GM12878 (cell line): ENCODE measurements at regions not wholly inside any gene's neighbourhood (a gene's known extent, or its start where the extent isn't known, plus 50 kb on each side); places are given as distances from the start of the nearest gene placed in this dataset.

Experiments
- ATAC-seq: fragments of 200-7000 bp; cut with Tn5 transposase; 3 replicates; pipeline ENCODE4 v1.9.1; 2020; ENCODE audit warnings: mild to moderate bottlenecking, moderate library complexity
- BruUV-seq: library from RNA; stranded (reverse); fragments of 400-500 nt; replicated peaks from 2 replicates; lab custom pipeline; 2021; lab: Mats Ljungman, UMichigan
- CTCF ChIA-PET: fragments of 300-600 bp; sonication (Branson Sonifier 250); formaldehyde crosslinking; extraction: SDS; loops from one replicate; lab custom pipeline; 2021; ENCODE audit warnings: inconsistent platforms; lab: Yijun Ruan, JAX
- POLR2A ChIA-PET: fragments of 350-600 bp; formaldehyde crosslinking; extraction: SDS; loops from one replicate; lab custom pipeline; 2021; ENCODE audit warnings: inconsistent platforms; lab: Charles Lee
- RAD21 ChIA-PET: fragments of 300-600 bp; sonication (Branson Sonifier 250); formaldehyde crosslinking; loops from one replicate; lab custom pipeline; 2023; ENCODE audit warnings: antibody characterized with exemption; ENCODE audit not compliant: unreplicated experiment; lab: Charles Lee
- SMC1A ChIA-PET: fragments of 300-600 bp; sonication (Branson Sonifier 250); formaldehyde crosslinking; loops from one replicate; lab custom pipeline; 2023; ENCODE audit not compliant: unreplicated experiment, uncharacterized antibody; lab: Charles Lee
- DNase-seq: peaks from one replicate; pipeline ENCODE4 v3.0.0-alpha.2; 2011; ENCODE audit warnings: low read depth, low spot score
- FAIRE-seq: peaks from 3 replicates; lab custom pipeline; 2011; peaks lifted over from hg19 to GRCh38; lab: Jason Lieb, UNC
- H2AFZ ChIP-seq: 2 replicates; pipeline ENCODE4 v1.6.0; 2011; ENCODE audit warnings: low read depth, low read length, control low read depth; ENCODE audit not compliant: control insufficient read depth
- H3K27ac ChIP-seq: 2 replicates; pipeline ENCODE4 v1.5.1; 2011; ENCODE audit warnings: control low read depth; ENCODE audit not compliant: control insufficient read depth, insufficient read depth
- H3K27me3 ChIP-seq, 2 experiments: replicated peaks in 1 of 2; 2 replicates each; pipeline versions ENCODE4 v1.6.0 to v1.6.1; 2011; ENCODE audit warnings: low read length in 1 of 2; ENCODE audit not compliant: control insufficient read depth in 2 of 2, insufficient read depth in 2 of 2
- H3K36me3 ChIP-seq, 2 experiments: 2 replicates each; pipeline ENCODE4 v1.5.1; 2011; ENCODE audit warnings: low read length in 1 of 2; ENCODE audit not compliant: control insufficient read depth in 2 of 2, insufficient read depth in 2 of 2
- H3K4me1 ChIP-seq: 2 replicates; pipeline ENCODE4 v1.6.1; 2011; ENCODE audit warnings: mild to moderate bottlenecking, low read length, moderate library complexity, mixed read lengths; ENCODE audit not compliant: control insufficient read depth, insufficient read depth
- H3K4me2 ChIP-seq: 2 replicates; pipeline ENCODE4 v1.6.0; 2011; ENCODE audit warnings: control low read depth; ENCODE audit not compliant: control insufficient read depth, insufficient read depth
- H3K4me3 ChIP-seq: fragments of 200-600 bp; sonication (generic); 2 replicates; pipeline ENCODE4 v1.5.1; 2016
- H3K79me2 ChIP-seq: 2 replicates; pipeline ENCODE4 v1.6.0; 2011; ENCODE audit warnings: low read length; ENCODE audit not compliant: control insufficient read depth, insufficient read depth
- H3K9ac ChIP-seq: 2 replicates; pipeline ENCODE4 v1.8.0; 2011; ENCODE audit warnings: low read length, control low read depth, mixed read lengths; ENCODE audit not compliant: control insufficient read depth, insufficient read depth
- H3K9me3 ChIP-seq: replicated peaks from 3 replicates; pipeline ENCODE4 v1.5.1; 2011; ENCODE audit warnings: mild to moderate bottlenecking, low read length; ENCODE audit not compliant: control insufficient read depth, insufficient read depth
- H4K20me1 ChIP-seq: 2 replicates; pipeline ENCODE4 v1.6.0; 2011; ENCODE audit not compliant: control insufficient read depth, insufficient read depth
- BCL3 ChIP-seq: IDR thresholded peaks from 2 replicates; pipeline ENCODE4 v1.6.1; 2011; ENCODE audit warnings: borderline replicate concordance, low read depth, mild to moderate bottlenecking, moderate library complexity, low read length; ENCODE audit not compliant: insufficient read depth, poor library complexity, severe bottlenecking
- ESRRA ChIP-seq: IDR thresholded peaks from 2 replicates; pipeline ENCODE4 v1.6.1; 2012; ENCODE audit warnings: mild to moderate bottlenecking, low read length, improper control_type of control experiment
- WGBS: methylation state at CpG from one replicate; pipeline ENCODE4 v1.1.6; 2016; ENCODE audit warnings: low lambda C conversion rate; ENCODE audit not compliant: insufficient replicate concordance, insufficient coverage; ENCODE audit errors: missing lambda C conversion rate; 5-methylcytosine and 5-hydroxymethylcytosine counted together
- in situ Hi-C: fragments of 300-500 bp; cut with MboI; formaldehyde crosslinking; loops from 9 replicates; pipeline ENCODE4 v1.14.3; 2018; ENCODE audit warnings: mixed read lengths
- intact Hi-C: fragments of 100-400 bp; cut with micrococcal nuclease; formaldehyde crosslinking; loops from one replicate; pipeline ENCODE4 v1.14.2; 2022; ENCODE audit not compliant: unreplicated experiment
- TF ChIP-seq, protein P1 (sequence below), 3 experiments: IDR thresholded peaks in 2 of 3; conservative IDR thresholded peaks in 1 of 3; 2 replicates each; pipeline ENCODE4 v1.5.1; 2011; ENCODE audit warnings: low read depth in 3 of 3, low read length in 3 of 3, mild to moderate bottlenecking in 3 of 3, control low read depth in 2 of 3, moderate library complexity in 2 of 3, inconsistent platforms in 1 of 3, mixed read lengths in 1 of 3; ENCODE audit not compliant: control insufficient read depth in 2 of 3, insufficient read depth in 1 of 3; ENCODE audit errors: extremely low read depth in 1 of 3

DNA sequence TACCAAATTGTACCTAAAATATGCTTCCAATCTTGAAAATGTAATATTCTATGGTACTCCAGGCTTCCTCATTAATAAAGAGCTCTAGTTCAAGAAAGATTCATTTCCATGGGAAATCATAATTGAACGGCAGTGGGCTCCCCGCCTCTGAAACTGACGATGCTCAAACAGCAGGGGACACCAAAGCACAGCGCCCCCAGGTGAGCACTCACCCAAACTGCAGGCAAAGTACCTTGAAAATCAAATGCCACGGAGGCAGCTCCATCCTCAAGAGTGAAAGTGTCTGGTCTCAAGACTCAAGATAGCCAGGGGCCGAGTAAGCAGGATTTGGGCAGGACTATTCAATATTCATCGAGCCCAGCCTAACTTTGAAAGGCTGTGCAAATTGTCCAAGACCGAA lies 217.4 kb upstream of the TNRC6C start:
- in situ Hi-C loops, result no loop called here
- ChIA-PET CTCF (no interaction called here), SMC1A (no interaction called here), RAD21 (no interaction called here)
- H3K36me3 ChIP-seq, result no peaks in the 10 kb centered on the region
- intact Hi-C loops, result no loop called here
- DNase-seq (no peak), ATAC-seq (no peak), FAIRE-seq (no peak)
- no peak overlapping the region for H2AFZ ChIP-seq
- H3K4me3 ChIP-seq, result no peak overlapping the region
- H3K9ac ChIP-seq, result no peak overlapping the region
- no peak overlapping the region for H3K27ac ChIP-seq
- H3K27me3 ChIP-seq, result no peaks in the 10 kb centered on the region; a peak in 1 of 4 replicates
- no TSS peak for BruUV-seq
- H3K4me2 ChIP-seq, result no peak overlapping the region
- no peaks in the 10 kb centered on the region for H3K4me1 ChIP-seq
- TF ChIP-seq, protein P1, sequence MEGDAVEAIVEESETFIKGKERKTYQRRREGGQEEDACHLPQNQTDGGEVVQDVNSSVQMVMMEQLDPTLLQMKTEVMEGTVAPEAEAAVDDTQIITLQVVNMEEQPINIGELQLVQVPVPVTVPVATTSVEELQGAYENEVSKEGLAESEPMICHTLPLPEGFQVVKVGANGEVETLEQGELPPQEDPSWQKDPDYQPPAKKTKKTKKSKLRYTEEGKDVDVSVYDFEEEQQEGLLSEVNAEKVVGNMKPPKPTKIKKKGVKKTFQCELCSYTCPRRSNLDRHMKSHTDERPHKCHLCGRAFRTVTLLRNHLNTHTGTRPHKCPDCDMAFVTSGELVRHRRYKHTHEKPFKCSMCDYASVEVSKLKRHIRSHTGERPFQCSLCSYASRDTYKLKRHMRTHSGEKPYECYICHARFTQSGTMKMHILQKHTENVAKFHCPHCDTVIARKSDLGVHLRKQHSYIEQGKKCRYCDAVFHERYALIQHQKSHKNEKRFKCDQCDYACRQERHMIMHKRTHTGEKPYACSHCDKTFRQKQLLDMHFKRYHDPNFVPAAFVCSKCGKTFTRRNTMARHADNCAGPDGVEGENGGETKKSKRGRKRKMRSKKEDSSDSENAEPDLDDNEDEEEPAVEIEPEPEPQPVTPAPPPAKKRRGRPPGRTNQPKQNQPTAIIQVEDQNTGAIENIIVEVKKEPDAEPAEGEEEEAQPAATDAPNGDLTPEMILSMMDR (IDR thresholded peaks at IDR 0.05 in 2 of 3, conservative IDR thresholded peaks at IDR 0.05 in 1 of 3; ENCODE audit: control insufficient read depth in 2 of 3, extremely low read depth in 1 of 3, insufficient read depth in 1 of 3, low read depth in 3 of 3, low read length in 3 of 3), result peak in 2 of 3 experiments; percentile 20 to 22; a peak in 2 of 6 replicates
- TF ChIP-seq ESRRA (no peak), BCL3 (no peak)
- TF ChIP-seq, all 136 proteins: peak for 1
- WGBS, result 21% methylated on average over 8 of the region's 8 CpGs
- Histone ChIP-seq H3K9me3 (no peaks in the 10 kb centered on the region; the same call in 2 of the 3 replicates), H4K20me1 (no peaks in the 10 kb centered on the region), H3K79me2 (no peaks in the 10 kb centered on the region)
- POLR2A ChIA-PET, result no interaction called here
